COR-L47 (cell line): ENCODE measurements at regions not wholly inside any gene's neighbourhood (a gene's known extent, or its start where the extent isn't known, plus 50 kb on each side); places are given as distances from the start of the nearest gene placed in this dataset.
"Not testable (repeated sequence)": the region's sequence is repeated elsewhere in the genome, so short reads cannot be mapped to it uniquely, and the experiment has no call there.

Experiments used
- DNase-seq: peaks from one replicate; lab custom pipeline; 2025; lab: John Stamatoyannopoulos, UW

DNA sequence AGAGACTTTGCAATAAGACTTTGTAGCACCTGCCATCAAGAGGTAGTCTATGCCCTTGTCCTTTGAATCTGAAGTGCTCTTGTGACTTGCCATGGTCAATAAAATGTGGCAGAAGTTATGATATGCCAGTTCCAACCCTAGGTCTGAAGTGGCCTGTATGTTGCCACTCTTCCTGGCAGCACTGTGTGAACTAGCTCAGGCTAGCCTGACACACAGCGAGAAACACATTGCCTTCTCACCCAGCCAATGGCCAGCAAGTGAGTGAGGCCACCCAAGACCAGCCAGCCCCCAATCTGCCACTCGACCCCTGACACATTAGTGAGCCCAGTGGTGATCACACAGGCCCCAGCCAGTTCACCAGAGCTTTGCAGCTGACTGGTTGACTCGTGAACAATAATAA lies 52.7 kb upstream of the OSMR start:
- no peak for DNase-seq

- DNase-seq: not testable (repeated sequence)
These were observed 51.8 kb upstream of the OSMR start for GRCh38 chr5:38794037-38794436.

DNA sequence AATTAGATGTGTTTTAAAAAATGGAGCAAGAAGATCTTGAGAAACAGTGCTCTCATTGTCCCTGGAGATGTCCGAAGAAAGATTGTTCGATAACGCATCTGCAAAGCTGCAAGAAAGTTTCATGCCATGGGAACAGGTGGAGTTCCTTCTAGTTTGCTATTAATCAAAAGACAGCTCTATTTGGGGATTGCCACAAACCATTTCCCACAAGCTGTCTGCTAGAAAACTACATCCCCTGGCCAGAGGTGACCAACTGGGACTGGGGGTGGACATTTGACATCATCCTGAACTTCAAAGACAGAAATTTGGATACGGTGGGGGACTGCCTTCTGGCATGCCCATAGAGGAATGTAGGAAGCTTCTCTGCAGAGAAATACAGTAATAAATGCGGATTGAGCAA lies 50.8 kb upstream of the OSMR start:
- DNase-seq: no peak

GRCh38 chr5:38795986-38796741 lies 49.6 kb upstream of the OSMR start:
- DNase-seq: no peak
